GM12891 (cell line): ENCODE measurements at regions not wholly inside any gene's neighbourhood (a gene's known extent, or its start where the extent isn't known, plus 50 kb on each side); places are given as distances from the start of the nearest gene placed in this dataset.

Source experiments
- PAX5 ChIP-seq: IDR thresholded peaks from 2 replicates; pipeline ENCODE4 v1.6.1; 2011; ENCODE audit warnings: low read length, moderate library complexity, mild to moderate bottlenecking; ENCODE audit not compliant: insufficient read depth, severe bottlenecking
- POLR2AphosphoS5 ChIP-seq: IDR thresholded peaks from 2 replicates; pipeline ENCODE4 v1.6.1; 2011; ENCODE audit warnings: low read depth, low read length, control low read depth

GRCh38 chr11:11073996-11074395, 216.1 kb upstream of the ZBED5 start:
- TF ChIP-seq POLR2AphosphoS5 (no peak), PAX5 (no peak)
